ENCODE measurements at regions not wholly inside any gene's neighbourhood (a gene's known extent, or its start where the extent isn't known, plus 50 kb on each side); places are given as distances from the start of the nearest gene placed in this dataset.

DNA sequence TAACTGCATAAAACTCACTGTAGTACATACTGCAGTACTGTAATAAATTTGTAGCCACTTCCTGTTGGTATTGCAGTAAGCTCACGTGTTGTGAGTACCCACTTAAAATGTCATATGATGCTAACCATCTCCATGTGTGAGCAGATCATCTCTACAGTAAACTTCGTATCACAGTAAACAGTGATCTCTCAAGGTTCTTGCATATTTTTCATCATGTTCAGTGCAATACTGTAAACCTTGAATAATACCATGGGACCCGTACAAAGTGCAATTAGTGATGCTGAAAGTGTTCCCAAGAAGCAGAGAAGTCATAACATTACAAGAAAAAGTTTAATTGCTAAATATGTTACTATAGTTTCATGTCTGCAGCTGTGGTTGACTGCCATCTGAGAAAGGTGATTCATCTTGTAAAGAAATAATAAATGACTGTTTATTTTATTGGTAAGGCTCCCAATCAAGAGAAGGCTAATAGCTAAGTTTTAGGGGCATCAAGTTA lies 253.8 kb upstream of the POU5F2 start:
- no peak for TF ChIP-seq CTCF (IDR thresholded peaks at IDR 0.05)
- no peak for TF ChIP-seq POLR2A (IDR thresholded peaks at IDR 0.05)
